SHP77 (cell line): ENCODE measurements at regions not wholly inside any gene's neighbourhood (a gene's known extent, or its start where the extent isn't known, plus 50 kb on each side); places are given as distances from the start of the nearest gene placed in this dataset.
"Not testable (repeated sequence)": the region's sequence is repeated elsewhere in the genome, so short reads cannot be mapped to it uniquely, and the experiment has no call there.

Source experiments
- DNase-seq, 2 experiments: peaks; one replicate each; lab custom pipeline; 2025; lab: John Stamatoyannopoulos, UW

GRCh38 chr5:145658435-145658834 is 176.7 kb downstream of the PRELID2 start:
- DNase-seq = no peak

GRCh38 chr5:145652700-145653099 is 182.4 kb downstream of the PRELID2 start:
- not testable (repeated sequence) for DNase-seq

- not testable (repeated sequence) for DNase-seq
Measured at GRCh38 chr5:145647137-145647536, 188.0 kb downstream of the PRELID2 start.

- not testable (repeated sequence) for DNase-seq
Measured at GRCh38 chr5:145643214-145643613, 191.9 kb downstream of the PRELID2 start.

GRCh38 chr5:145637396-145637795 is 197.7 kb downstream of the PRELID2 start:
- DNase-seq = no peak

- no peak for DNase-seq
Measured at GRCh38 chr5:145636371-145636770, 198.8 kb downstream of the PRELID2 start.

GRCh38 chr5:145633474-145633873 is 201.7 kb downstream of the PRELID2 start:
- no peak for DNase-seq

- no peak for DNase-seq
Measured at GRCh38 chr5:145632701-145633100, 202.4 kb downstream of the PRELID2 start.

GRCh38 chr5:145629047-145629446 is 206.1 kb downstream of the PRELID2 start:
- DNase-seq = no peak

- DNase-seq = no peak
Measured at GRCh38 chr5:145628525-145628924, 206.6 kb downstream of the PRELID2 start.

GRCh38 chr5:145619806-145620310 is 215.3 kb downstream of the PRELID2 start:
- DNase-seq = no peak

GRCh38 chr5:145616739-145617138 is 218.4 kb downstream of the PRELID2 start:
- DNase-seq = not testable (repeated sequence)

GRCh38 chr5:145598983-145599382 is 236.2 kb downstream of the PRELID2 start:
- DNase-seq = no peak

GRCh38 chr5:145598184-145598583 is 237.0 kb downstream of the PRELID2 start:
- no peak for DNase-seq

- no peak for DNase-seq
Measured at GRCh38 chr5:145591578-145591977, 243.6 kb downstream of the PRELID2 start.

- no peak for DNase-seq
Measured at GRCh38 chr5:145589063-145589462, 246.1 kb downstream of the PRELID2 start.

GRCh38 chr5:145588558-145588957 is 246.6 kb downstream of the PRELID2 start:
- DNase-seq = no peak

GRCh38 chr5:145588113-145588512 is 247.0 kb downstream of the PRELID2 start:
- DNase-seq = no peak

GRCh38 chr5:145587710-145588109 is 247.4 kb downstream of the PRELID2 start:
- DNase-seq = no peak

GRCh38 chr5:145587308-145587672 is 247.9 kb downstream of the PRELID2 start:
- no peak for DNase-seq

GRCh38 chr5:145586661-145587307 is 248.4 kb downstream of the PRELID2 start:
- DNase-seq = no peak

- DNase-seq = no peak
Measured at GRCh38 chr5:145585443-145586148, 249.5 kb downstream of the PRELID2 start.

GRCh38 chr5:145579301-145579700 is 255.8 kb downstream of the PRELID2 start:
- DNase-seq = no peak
